Brain microvascular endothelial cell (primary cell): ENCODE measurements at regions not wholly inside any gene's neighbourhood (a gene's known extent, or its start where the extent isn't known, plus 50 kb on each side); places are given as distances from the start of the nearest gene placed in this dataset.

Experiments used
- DNase-seq: peaks from one replicate; pipeline ENCODE4 v3.0.0-alpha.2; 2020
- H3K27ac ChIP-seq: fragments of 250-450 bp; sonication (Bioruptor Pico); 2 replicates; pipeline ENCODE4 v1.5.1; 2020; ENCODE audit warnings: mild to moderate bottlenecking, moderate library complexity
- H3K27me3 ChIP-seq: fragments of 250-450 bp; sonication (Bioruptor Pico); replicated peaks from 2 replicates; pipeline ENCODE4 v1.5.1; 2020; ENCODE audit warnings: mild to moderate bottlenecking
- H3K36me3 ChIP-seq: fragments of 250-450 bp; sonication (Bioruptor Pico); replicated peaks from 2 replicates; pipeline ENCODE4 v1.5.1; 2020; ENCODE audit warnings: mild to moderate bottlenecking
- H3K4me3 ChIP-seq: 2 replicates; pipeline ENCODE4 v1.5.1; 2011; ENCODE audit warnings: low read depth, mild to moderate bottlenecking, control low read depth, low read length, moderate library complexity
- CTCF ChIP-seq: IDR thresholded peaks from 2 replicates; pipeline ENCODE4 v1.5.1; 2011; ENCODE audit warnings: low read depth, mild to moderate bottlenecking, moderate library complexity, low read length, control low read depth, inconsistent platforms; ENCODE audit errors: missing control alignments
- in situ Hi-C: cut with HindIII; loops from 2 replicates; pipeline ENCODE4 v1.10.0; 2017; ENCODE audit warnings: low sequenced_read_pairs, low pct_ligation_motif_present

GRCh38 chr4:123088501-123088900 is 166.1 kb upstream of the NUDT6 start:
- in situ Hi-C loops, result no loop called here

GRCh38 chr4:123090886-123091285 is 168.5 kb upstream of the NUDT6 start:
- DNase-seq, result no peak
- H3K36me3 ChIP-seq, result peaks cover 2% of the 10 kb centered on the region
- in situ Hi-C loops, result no loop called here
- H3K4me3 ChIP-seq, result no peak overlapping the region
- H3K27me3 ChIP-seq, result no peaks in the 10 kb centered on the region
- TF ChIP-seq CTCF, result no peak
- H3K27ac ChIP-seq, result no peak overlapping the region

More at GRCh38 chr4:123088501-123088900, 166.1 kb upstream of the NUDT6 start:
- H3K27me3 ChIP-seq, result no peaks in the 10 kb centered on the region
- peaks cover 2% of the 10 kb centered on the region for H3K36me3 ChIP-seq
- no peak for DNase-seq
- no peak overlapping the region for H3K27ac ChIP-seq
- TF ChIP-seq CTCF, result no peak
- no peak overlapping the region for H3K4me3 ChIP-seq

- in situ Hi-C loops, result no loop called here
- DNase-seq, result no peak
- no peak overlapping the region for H3K4me3 ChIP-seq
- H3K27me3 ChIP-seq, result no peaks in the 10 kb centered on the region
- no peak overlapping the region for H3K27ac ChIP-seq
- peaks cover 2% of the 10 kb centered on the region for H3K36me3 ChIP-seq
- no peak for TF ChIP-seq CTCF
Measured at GRCh38 chr4:123092586-123092985, 170.2 kb upstream of the NUDT6 start.

GRCh38 chr4:123093236-123093635 is 170.8 kb upstream of the NUDT6 start:
- Histone ChIP-seq H3K27ac (no peak overlapping the region), H3K36me3 (peaks cover 2% of the 10 kb centered on the region), H3K4me3 (no peak overlapping the region), H3K27me3 (no peaks in the 10 kb centered on the region)
- peak; percentile 26 for TF ChIP-seq CTCF
- no peak for DNase-seq
- in situ Hi-C loops, result no loop called here

- H3K27ac ChIP-seq, result no peak overlapping the region
- TF ChIP-seq CTCF, result peak; percentile 54
- H3K27me3 ChIP-seq, result no peaks in the 10 kb centered on the region
- in situ Hi-C loops, result no loop called here
- H3K36me3 ChIP-seq, result no peaks in the 10 kb centered on the region
- peak; percentile 14 for DNase-seq
- H3K4me3 ChIP-seq, result no peak overlapping the region
Measured at GRCh38 chr4:123096038-123096437, 173.6 kb upstream of the NUDT6 start.

GRCh38 chr4:123102897-123103471 is 180.6 kb upstream of the NUDT6 start:
- H3K27ac ChIP-seq, result no peak overlapping the region
- in situ Hi-C loops, result no loop called here
- peak; percentile 57 for TF ChIP-seq CTCF
- H3K27me3 ChIP-seq, result no peaks in the 10 kb centered on the region
- DNase-seq, result peak; percentile 18
- no peaks in the 10 kb centered on the region for H3K36me3 ChIP-seq
- no peak overlapping the region for H3K4me3 ChIP-seq
